ENCODE measurements at regions not wholly inside any gene's neighbourhood (a gene's known extent, or its start where the extent isn't known, plus 50 kb on each side); places are given as distances from the start of the nearest gene placed in this dataset.
"Not testable (repeated sequence)": the region's sequence is repeated elsewhere in the genome, so short reads cannot be mapped to it uniquely, and the experiment has no call there.

GRCh38 chr12:102672212-102672611, 191.8 kb upstream of the IGF1 start:
- not testable (repeated sequence) for H3K36me3 ChIP-seq (ENCODE audit: insufficient read depth); H3K4me3 ChIP-seq (ENCODE audit: low read depth, low read length); DNase-seq (ENCODE audit: extremely low spot score); H3K4me1 ChIP-seq (ENCODE audit: insufficient read depth); H3K27ac ChIP-seq (ENCODE audit: low read depth)

DNA sequence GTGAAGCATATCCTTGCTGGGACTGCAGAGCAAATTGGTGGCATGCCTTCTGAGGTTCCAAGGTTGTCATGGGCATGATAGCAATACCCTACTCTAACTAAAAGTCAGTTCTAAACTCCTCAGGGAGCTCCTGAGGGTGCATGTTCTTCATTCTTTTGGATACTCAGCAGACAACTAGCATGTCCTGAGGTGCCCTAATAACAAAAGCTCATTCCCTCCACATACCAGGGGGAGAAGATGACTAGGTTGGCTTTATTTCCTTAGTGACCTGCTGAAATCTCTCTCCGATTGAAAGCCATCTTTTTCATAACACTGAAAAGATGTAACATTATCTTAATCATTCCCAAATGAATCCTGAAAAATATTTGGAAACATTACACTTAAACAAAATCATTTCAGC, 188.7 kb upstream of the IGF1 start:
- 71% methylated on average over 1 of the region's 1 CpG for WGBS
- H3K4me3 ChIP-seq (ENCODE audit: low read depth, low read length) = no peak overlapping the region
- no peaks in the 10 kb centered on the region for H3K36me3 ChIP-seq (ENCODE audit: insufficient read depth)
- H3K27ac ChIP-seq (ENCODE audit: low read depth) = no peak overlapping the region
- no peak for DNase-seq (ENCODE audit: extremely low spot score)
- no peaks in the 10 kb centered on the region for H3K4me1 ChIP-seq (ENCODE audit: insufficient read depth)

DNA sequence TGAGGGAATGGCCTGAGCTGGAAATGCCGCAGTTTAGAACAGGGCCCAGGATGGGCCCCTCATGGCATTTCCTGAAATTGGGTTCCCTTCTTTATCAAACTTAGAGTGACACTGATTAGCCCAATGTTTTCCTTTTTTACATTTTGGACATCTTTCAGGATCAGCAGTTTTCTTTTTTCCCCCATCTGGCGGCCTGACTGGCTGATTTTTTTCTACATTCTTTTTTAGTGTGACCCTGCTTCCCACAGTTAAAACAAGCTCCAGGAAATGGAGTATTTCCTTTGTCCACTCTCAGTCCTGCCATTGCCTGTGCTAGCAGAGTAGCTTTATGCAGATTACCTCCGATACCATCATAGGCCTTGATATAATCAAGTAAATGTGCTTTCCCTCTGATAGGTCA, 185.8 kb upstream of the IGF1 start:
- H3K27ac ChIP-seq (ENCODE audit: low read depth) = not testable (repeated sequence)
- 30% methylated on average over 3 of the region's 3 CpGs for WGBS

GRCh38 chr12:102659200-102659911, 179.0 kb upstream of the IGF1 start:
- H3K36me3 ChIP-seq (ENCODE audit: insufficient read depth) = no peaks in the 10 kb centered on the region
- WGBS = 83% methylated on average over 4 of the region's 4 CpGs
- no peak overlapping the region for H3K27ac ChIP-seq (ENCODE audit: low read depth)
- no peaks in the 10 kb centered on the region for H3K4me1 ChIP-seq (ENCODE audit: insufficient read depth)
- DNase-seq (ENCODE audit: extremely low spot score) = no peak
- no peak overlapping the region for H3K4me3 ChIP-seq (ENCODE audit: low read depth, low read length)

More for the DNA sequence above, 185.8 kb upstream of the IGF1 start:
- not testable (repeated sequence) for H3K36me3 ChIP-seq (ENCODE audit: insufficient read depth); H3K4me3 ChIP-seq (ENCODE audit: low read depth, low read length); H3K4me1 ChIP-seq (ENCODE audit: insufficient read depth); DNase-seq (ENCODE audit: extremely low spot score)

- Histone ChIP-seq H3K4me3 (ENCODE audit: low read depth, low read length) (no peak overlapping the region), H3K4me1 (ENCODE audit: insufficient read depth) (no peaks in the 10 kb centered on the region), H3K27ac (ENCODE audit: low read depth) (no peak overlapping the region), H3K36me3 (ENCODE audit: insufficient read depth) (no peaks in the 10 kb centered on the region)
- DNase-seq (ENCODE audit: extremely low spot score) = no peak
- WGBS = 76% methylated on average over 2 of the region's 2 CpGs
Measured at GRCh38 chr12:102653406-102653805, 173.0 kb upstream of the IGF1 start.

- H3K27ac ChIP-seq (ENCODE audit: low read depth) = no peak overlapping the region
- H3K36me3 ChIP-seq (ENCODE audit: insufficient read depth) = no peaks in the 10 kb centered on the region
- 85% methylated on average over 4 of the region's 4 CpGs for WGBS
- H3K4me3 ChIP-seq (ENCODE audit: low read depth, low read length) = no peak overlapping the region
- no peaks in the 10 kb centered on the region for H3K4me1 ChIP-seq (ENCODE audit: insufficient read depth)
- no peak for DNase-seq (ENCODE audit: extremely low spot score)
Measured at GRCh38 chr12:102652645-102653313, 172.4 kb upstream of the IGF1 start.

DNA sequence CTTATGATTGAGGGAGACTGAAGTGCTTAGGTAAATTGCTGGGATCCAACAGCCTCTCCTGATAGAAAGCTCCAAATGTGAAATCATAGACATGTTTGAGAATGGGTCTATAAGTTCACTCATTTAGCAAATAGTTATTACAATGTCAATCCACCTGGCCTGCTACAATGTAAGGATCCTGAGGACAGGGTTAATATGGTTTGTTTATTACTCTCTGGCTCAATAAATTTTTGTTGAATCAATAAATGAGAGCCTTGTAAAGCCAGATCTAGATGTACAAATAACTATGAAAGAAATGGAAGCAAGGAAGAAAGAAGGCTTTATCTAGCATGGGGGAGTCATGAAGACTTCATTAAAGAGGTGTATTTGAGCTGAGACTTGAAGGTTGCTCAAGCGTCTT, 165.6 kb upstream of the IGF1 start:
- no peaks in the 10 kb centered on the region for H3K36me3 ChIP-seq (ENCODE audit: insufficient read depth)
- WGBS = 85% methylated on average over 1 of the region's 1 CpG
- H3K27ac ChIP-seq (ENCODE audit: low read depth) = no peak overlapping the region
- DNase-seq (ENCODE audit: extremely low spot score) = no peak
- no peak overlapping the region for H3K4me3 ChIP-seq (ENCODE audit: low read depth, low read length)
- no peaks in the 10 kb centered on the region for H3K4me1 ChIP-seq (ENCODE audit: insufficient read depth)

DNA sequence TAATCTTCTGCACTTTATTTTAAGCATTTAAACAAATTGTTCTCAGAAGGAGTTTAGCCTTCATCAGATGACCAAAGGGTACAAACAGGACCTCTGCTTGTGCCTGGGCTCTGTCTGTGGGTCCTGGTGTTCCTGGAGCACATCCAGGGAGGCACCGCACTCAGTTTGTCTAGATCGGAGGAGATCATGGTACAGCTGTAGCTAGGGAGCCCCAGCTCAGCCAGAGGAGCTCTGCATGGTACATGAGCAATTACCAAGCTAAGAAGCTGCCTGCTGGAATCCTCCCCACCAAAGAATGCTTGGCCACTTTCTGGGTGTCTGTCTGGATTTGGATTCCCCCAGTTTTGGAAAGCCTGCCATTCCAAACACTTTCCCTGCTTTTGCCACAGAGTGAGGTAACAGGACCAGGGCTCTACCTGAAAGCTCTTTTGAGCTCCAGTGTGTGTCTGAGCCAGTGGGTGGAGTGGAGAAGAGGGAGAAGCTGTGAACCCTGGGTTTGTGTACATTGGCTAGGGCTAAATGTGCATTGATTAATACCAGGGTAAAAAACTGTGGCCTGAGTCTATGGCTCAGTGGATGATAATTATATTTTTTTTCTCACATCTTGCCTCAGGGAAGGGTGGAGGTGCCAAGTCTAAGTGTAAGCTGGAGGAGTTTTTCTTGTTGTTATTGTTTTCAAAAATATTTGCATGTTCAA, 163.7 kb upstream of the IGF1 start:
- no peak for DNase-seq (ENCODE audit: extremely low spot score)
- no peaks in the 10 kb centered on the region for H3K4me1 ChIP-seq (ENCODE audit: insufficient read depth)
- H3K36me3 ChIP-seq (ENCODE audit: insufficient read depth) = no peaks in the 10 kb centered on the region
- no peak overlapping the region for H3K27ac ChIP-seq (ENCODE audit: low read depth)
- WGBS = 81% methylated on average over 2 of the region's 2 CpGs
- no peak overlapping the region for H3K4me3 ChIP-seq (ENCODE audit: low read depth, low read length)

DNA sequence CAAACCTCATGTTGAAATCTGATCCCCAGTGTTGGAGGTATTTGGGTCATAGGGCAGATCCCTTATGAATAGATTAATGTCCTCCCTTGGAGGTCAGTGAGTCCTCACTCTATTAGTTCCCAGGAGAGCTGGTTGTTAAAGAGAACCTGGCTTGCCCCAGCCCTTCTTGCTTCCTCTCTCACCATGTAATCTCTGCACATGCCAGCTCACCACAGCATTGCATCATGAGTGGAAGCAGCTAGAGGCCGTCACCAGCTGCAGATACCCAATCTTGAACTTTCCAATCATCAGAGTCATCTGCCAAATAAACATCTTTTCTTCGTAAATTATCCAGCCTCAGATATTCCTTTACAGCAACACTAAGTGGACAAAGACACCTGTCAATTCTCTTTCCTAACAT, 161.8 kb upstream of the IGF1 start:
- Histone ChIP-seq H3K36me3 (ENCODE audit: insufficient read depth) (no peaks in the 10 kb centered on the region), H3K4me1 (ENCODE audit: insufficient read depth) (no peaks in the 10 kb centered on the region), H3K4me3 (ENCODE audit: low read depth, low read length) (no peak overlapping the region), H3K27ac (ENCODE audit: low read depth) (no peak overlapping the region)
- no peak for DNase-seq (ENCODE audit: extremely low spot score)
- 62% methylated on average over 2 of the region's 2 CpGs for WGBS

- not testable (repeated sequence) for H3K36me3 ChIP-seq (ENCODE audit: insufficient read depth); H3K4me3 ChIP-seq (ENCODE audit: low read depth, low read length); DNase-seq (ENCODE audit: extremely low spot score); H3K27ac ChIP-seq (ENCODE audit: low read depth); H3K4me1 ChIP-seq (ENCODE audit: insufficient read depth)
- WGBS = 90% methylated on average over 1 of the region's 1 CpG
Measured at GRCh38 chr12:102640658-102641057, 160.3 kb upstream of the IGF1 start.

GRCh38 chr12:102638777-102639176, 158.4 kb upstream of the IGF1 start:
- DNase-seq (ENCODE audit: extremely low spot score) = no peak
- no peaks in the 10 kb centered on the region for H3K4me1 ChIP-seq (ENCODE audit: insufficient read depth)
- no peak overlapping the region for H3K4me3 ChIP-seq (ENCODE audit: low read depth, low read length)
- no peaks in the 10 kb centered on the region for H3K36me3 ChIP-seq (ENCODE audit: insufficient read depth)
- 25% methylated on average over 1 of the region's 1 CpG for WGBS
- H3K27ac ChIP-seq (ENCODE audit: low read depth) = no peak overlapping the region

DNA sequence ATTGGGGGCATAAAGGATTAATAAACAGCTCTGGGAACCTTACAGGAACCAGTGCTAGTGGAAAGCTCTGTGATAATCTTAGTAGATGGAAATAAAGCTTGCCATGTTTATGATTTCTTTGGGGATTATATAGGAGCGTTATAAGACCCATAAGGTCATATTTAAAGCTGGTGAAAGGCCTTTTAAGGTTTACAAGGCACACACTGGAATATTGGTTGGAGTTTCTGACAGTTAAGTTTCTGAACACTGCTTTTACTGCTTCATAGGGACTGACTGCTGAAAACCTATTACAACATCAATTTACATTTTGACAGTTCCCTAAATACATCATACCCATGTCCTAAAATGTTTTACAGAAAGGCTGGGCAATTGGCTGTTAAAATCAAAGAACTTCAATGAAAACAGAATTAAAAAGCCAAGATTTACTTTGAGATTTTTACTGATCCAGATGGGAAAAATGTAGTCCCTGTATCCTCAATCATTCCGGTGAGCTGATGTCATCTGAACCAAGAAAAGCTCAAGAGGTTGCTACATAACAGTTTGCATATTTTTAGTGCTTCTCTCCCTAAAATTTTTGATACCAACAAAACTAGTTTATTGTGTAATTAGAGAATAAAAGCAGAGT, 153.7 kb upstream of the IGF1 start:
- 33% methylated on average over 2 of the region's 2 CpGs for WGBS
- Histone ChIP-seq H3K4me1 (ENCODE audit: insufficient read depth) (no peaks in the 10 kb centered on the region), H3K27ac (ENCODE audit: low read depth) (no peak overlapping the region), H3K4me3 (ENCODE audit: low read depth, low read length) (no peak overlapping the region), H3K36me3 (ENCODE audit: insufficient read depth) (no peaks in the 10 kb centered on the region)
- no peak for DNase-seq (ENCODE audit: extremely low spot score)

- no peak overlapping the region for H3K4me3 ChIP-seq (ENCODE audit: low read depth, low read length)
- H3K36me3 ChIP-seq (ENCODE audit: insufficient read depth) = no peaks in the 10 kb centered on the region
- 71% methylated on average over 2 of the region's 2 CpGs for WGBS
- H3K27ac ChIP-seq (ENCODE audit: low read depth) = no peak overlapping the region
- no peak for DNase-seq (ENCODE audit: extremely low spot score)
- no peaks in the 10 kb centered on the region for H3K4me1 ChIP-seq (ENCODE audit: insufficient read depth)
Measured at GRCh38 chr12:102631274-102631673, 150.9 kb upstream of the IGF1 start.
